K562 (cell line): ENCODE measurements at regions not wholly inside any gene's neighbourhood (a gene's known extent, or its start where the extent isn't known, plus 50 kb on each side); places are given as distances from the start of the nearest gene placed in this dataset.

ENCODE experiments used
- ATAC-seq: fragments of 200-7000 bp; cut with Tn5 transposase; 3 replicates; pipeline ENCODE4 v1.9.1; 2020; ENCODE audit warnings: moderate library complexity
- BruUV-seq: library from RNA; stranded (reverse); fragments of 400-500 nt; replicated peaks from 2 replicates; lab custom pipeline; 2021; lab: Mats Ljungman, UMichigan
- CTCF ChIA-PET: fragments of 300-600 bp; formaldehyde crosslinking; extraction: SDS; loops from one replicate; lab custom pipeline; 2021; ENCODE audit warnings: low intra/inter-chr PET ratio; lab: Yijun Ruan, JAX
- POLR2A ChIA-PET: fragments of 300-600, 350-650 bp; sonication (Branson Sonifier 250); formaldehyde crosslinking; extraction: SDS; loops from one replicate; lab custom pipeline; 2021; ENCODE audit warnings: antibody characterized with exemption, inconsistent platforms; lab: Yijun Ruan, JAX
- DNase-seq, 4 experiments: peaks; one replicate each; pipeline versions ENCODE4 v3.0.0 to v3.0.0-alpha.2; 2011 to 2018; ENCODE audit warnings: low spot score in 3 of 4, mixed read lengths in 3 of 4; ENCODE audit errors: extremely low read depth in 1 of 4
- FAIRE-seq: peaks from 2 replicates; lab custom pipeline; 2011; peaks lifted over from hg19 to GRCh38; lab: Jason Lieb, UNC
- H2AFZ ChIP-seq: 2 replicates; pipeline ENCODE4 v1.6.0; 2011; ENCODE audit warnings: low read depth, low read length, control low read depth, inconsistent platforms
- H3K27ac ChIP-seq: fragments of 200-600 bp; 3 replicates; pipeline ENCODE4 v1.8.0; 2011; ENCODE audit warnings: low read depth, mild to moderate bottlenecking, control low read depth, inconsistent platforms, low read length, moderate library complexity, mixed read lengths; ENCODE audit errors: extremely low read depth
- H3K27me3 ChIP-seq, 2 experiments: fragments of 300-600 bp in 1 of 2; 2 replicates in 1 of 2; 3 replicates in 1 of 2; pipeline versions ENCODE4 v1.6.0 to v1.8.0; 2011; ENCODE audit warnings: inconsistent platforms in 2 of 2, low read length in 2 of 2, mild to moderate bottlenecking in 1 of 2, mixed read lengths in 1 of 2, moderate library complexity in 1 of 2; ENCODE audit not compliant: control insufficient read depth in 2 of 2, insufficient read depth in 2 of 2
- H3K36me3 ChIP-seq: fragments of 300-600 bp; 3 replicates; pipeline ENCODE4 v1.8.0; 2011; ENCODE audit warnings: mild to moderate bottlenecking, low read length, inconsistent platforms; ENCODE audit not compliant: control insufficient read depth, insufficient read depth
- H3K4me1 ChIP-seq, 2 experiments: fragments of 200-600 bp in 1 of 2; replicated peaks in 1 of 2; 2 replicates in 1 of 2; 3 replicates in 1 of 2; pipeline versions ENCODE4 v1.5.1 to v1.8.0; 2011; ENCODE audit warnings: inconsistent platforms in 2 of 2, low read length in 2 of 2, mild to moderate bottlenecking in 1 of 2, mixed read lengths in 1 of 2, moderate library complexity in 1 of 2; ENCODE audit not compliant: control insufficient read depth in 2 of 2, insufficient read depth in 2 of 2
- H3K4me2 ChIP-seq: 2 replicates; pipeline ENCODE4 v1.6.1; 2011; ENCODE audit warnings: low read length, control low read depth, inconsistent platforms, mixed read lengths; ENCODE audit not compliant: insufficient read depth
- H3K4me3 ChIP-seq: fragments of 200-600 bp; sonication (generic), shearing (Covaris generic); 2 replicates; pipeline ENCODE4 v1.5.1; 2016; ENCODE audit warnings: control low read depth, inconsistent platforms
- H3K79me2 ChIP-seq: fragments of 200-600 bp; 3 replicates; pipeline ENCODE4 v1.8.0; 2011; ENCODE audit warnings: low read length, inconsistent platforms; ENCODE audit not compliant: control insufficient read depth, insufficient read depth
- H3K9ac ChIP-seq, 2 experiments: 2 replicates each; pipeline versions ENCODE4 v1.6.0 to v1.6.1; 2011; ENCODE audit warnings: low read depth in 2 of 2, low read length in 2 of 2, control low read depth in 1 of 2, inconsistent platforms in 1 of 2, mild to moderate bottlenecking in 1 of 2, mixed read lengths in 1 of 2; ENCODE audit not compliant: insufficient read depth in 1 of 2
- H3K9me1 ChIP-seq: one replicate; pipeline ENCODE4 v1.6.0; 2011; ENCODE audit warnings: inconsistent platforms, mild to moderate bottlenecking, low read length, moderate library complexity; ENCODE audit not compliant: control insufficient read depth, insufficient read depth
- H3K9me3 ChIP-seq: replicated peaks from 2 replicates; pipeline ENCODE4 v1.5.1; 2011; ENCODE audit warnings: low read depth, low read length, inconsistent platforms; ENCODE audit not compliant: control insufficient read depth, insufficient read depth
- H4K20me1 ChIP-seq: replicated peaks from 2 replicates; pipeline ENCODE4 v1.6.1; 2011; ENCODE audit warnings: low read length, inconsistent platforms, mixed read lengths; ENCODE audit not compliant: control insufficient read depth, insufficient read depth
- EHMT2 ChIP-seq: fragments of 450-650 bp; IDR thresholded peaks from 2 replicates; pipeline ENCODE4 v1.6.1; 2018; ENCODE audit warnings: antibody characterized with exemption
- HMG20A ChIP-seq: fragments of 450-650 bp; formaldehyde crosslinking; conservative IDR thresholded peaks from 2 replicates; pipeline ENCODE4 v1.4.0; 2020; ENCODE audit warnings: mild to moderate bottlenecking, mixed read lengths
- HOMEZ ChIP-seq: fragments of 250-450 bp; sonication (Bioruptor Pico); IDR thresholded peaks from 2 replicates; pipeline ENCODE4 v1.4.0; 2020; ENCODE audit warnings: mild to moderate bottlenecking, moderate library complexity
- NCOA6 ChIP-seq: fragments of 450-650 bp; IDR thresholded peaks from 2 replicates; pipeline ENCODE4 v1.6.1; 2017; ENCODE audit warnings: mild to moderate bottlenecking
- WHSC1 ChIP-seq: IDR thresholded peaks from one replicate; pipeline ENCODE4 v1.6.1; 2012; ENCODE audit warnings: low read length, control low read depth, inconsistent platforms
- ZNF175 ChIP-seq: fragments of 200-800 bp; sonication (Bioruptor generic); IDR thresholded peaks from 2 replicates; pipeline ENCODE4 v1.6.1; 2016; ENCODE audit warnings: low read depth, mild to moderate bottlenecking, missing genetic modification characterization, missing compliant biosample characterization
- ZNF507 ChIP-seq: conservative IDR thresholded peaks from 2 replicates; pipeline ENCODE4 v1.6.1; 2017; ENCODE audit warnings: missing genetic modification characterization, missing compliant biosample characterization
- ZNF785 ChIP-seq: fragments of 250-450 bp; sonication (Bioruptor Pico); IDR thresholded peaks from 2 replicates; pipeline ENCODE4 v1.4.0; 2020; ENCODE audit warnings: mild to moderate bottlenecking
- in situ Hi-C: fragments of 300-500 bp; cut with MboI; formaldehyde crosslinking; loops from 4 replicates; pipeline ENCODE4 v1.15.0; 2018; ENCODE audit warnings: inconsistent platforms, mixed read lengths
- intact Hi-C: fragments of 100-400 bp; cut with micrococcal nuclease; formaldehyde crosslinking; loops from 2 replicates; pipeline ENCODE4 v1.14.2; 2022
- TF ChIP-seq, protein P1 (sequence below): fragments of 250-450 bp; sonication (Bioruptor Pico); IDR thresholded peaks from 2 replicates; pipeline ENCODE4 v1.5.1; 2021; ENCODE audit warnings: mild to moderate bottlenecking
- TF ChIP-seq, protein P2 (sequence below), 2 experiments: fragments of 450-650 bp; IDR thresholded peaks; 2 replicates each; pipeline ENCODE4 v1.6.1; 2016

- FAIRE-seq, result no peak
- CTCF ChIA-PET, result no interaction called here
These were observed 2144.6 kb upstream of the TENM3 start for GRCh38 chr4:180098586-180098985.

More at GRCh38 chr4:180098586-180098985, 2144.6 kb upstream of the TENM3 start:
- no peak overlapping the region for H2AFZ ChIP-seq
- in situ Hi-C loops (no loop called here), intact Hi-C loops (no loop called here)
- no TSS peak for BruUV-seq
- H3K79me2 ChIP-seq, result no peaks in the 10 kb centered on the region
- H3K27ac ChIP-seq, result no peak overlapping the region
- no peak overlapping the region for H3K4me2 ChIP-seq
- H3K4me1 ChIP-seq, result no peaks in the 10 kb centered on the region
- POLR2A ChIA-PET, result no interaction called here
- H3K9ac ChIP-seq, result no peak overlapping the region
- no peak for ATAC-seq
- H3K4me3 ChIP-seq, result no peak overlapping the region
- H4K20me1 ChIP-seq, result no peaks in the 10 kb centered on the region
- no peaks in the 10 kb centered on the region for H3K9me1 ChIP-seq
- no peaks in the 10 kb centered on the region for H3K36me3 ChIP-seq
- DNase-seq, result no peak
- no peaks in the 10 kb centered on the region for H3K27me3 ChIP-seq
- H3K9me3 ChIP-seq, result no peaks in the 10 kb centered on the region
- TF ChIP-seq ZNF785 (CRISPR knock-in tag) (no peak), NCOA6 (no peak), HMG20A (CRISPR knock-in tag) (no peak), ZNF507 (no peak), EHMT2 (no peak), HOMEZ (CRISPR knock-in tag) (no peak), WHSC1 (no peak), ZNF175 (CRISPR knock-in tag) (no peak)
- TF ChIP-seq, protein P1, sequence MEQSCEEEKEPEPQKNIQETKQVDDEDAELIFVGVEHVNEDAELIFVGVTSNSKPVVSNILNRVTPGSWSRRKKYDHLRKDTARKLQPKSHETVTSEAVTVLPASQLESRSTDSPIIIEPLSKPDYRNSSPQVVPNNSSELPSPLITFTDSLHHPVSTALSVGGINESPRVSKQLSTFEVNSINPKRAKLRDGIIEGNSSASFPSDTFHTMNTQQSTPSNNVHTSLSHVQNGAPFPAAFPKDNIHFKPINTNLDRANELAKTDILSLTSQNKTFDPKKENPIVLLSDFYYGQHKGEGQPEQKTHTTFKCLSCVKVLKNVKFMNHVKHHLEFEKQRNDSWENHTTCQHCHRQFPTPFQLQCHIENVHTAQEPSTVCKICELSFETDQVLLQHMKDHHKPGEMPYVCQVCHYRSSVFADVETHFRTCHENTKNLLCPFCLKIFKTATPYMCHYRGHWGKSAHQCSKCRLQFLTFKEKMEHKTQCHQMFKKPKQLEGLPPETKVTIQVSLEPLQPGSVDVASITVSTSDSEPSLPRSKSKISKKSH (CRISPR knock-in tag), result no peak
- TF ChIP-seq, protein P2, sequence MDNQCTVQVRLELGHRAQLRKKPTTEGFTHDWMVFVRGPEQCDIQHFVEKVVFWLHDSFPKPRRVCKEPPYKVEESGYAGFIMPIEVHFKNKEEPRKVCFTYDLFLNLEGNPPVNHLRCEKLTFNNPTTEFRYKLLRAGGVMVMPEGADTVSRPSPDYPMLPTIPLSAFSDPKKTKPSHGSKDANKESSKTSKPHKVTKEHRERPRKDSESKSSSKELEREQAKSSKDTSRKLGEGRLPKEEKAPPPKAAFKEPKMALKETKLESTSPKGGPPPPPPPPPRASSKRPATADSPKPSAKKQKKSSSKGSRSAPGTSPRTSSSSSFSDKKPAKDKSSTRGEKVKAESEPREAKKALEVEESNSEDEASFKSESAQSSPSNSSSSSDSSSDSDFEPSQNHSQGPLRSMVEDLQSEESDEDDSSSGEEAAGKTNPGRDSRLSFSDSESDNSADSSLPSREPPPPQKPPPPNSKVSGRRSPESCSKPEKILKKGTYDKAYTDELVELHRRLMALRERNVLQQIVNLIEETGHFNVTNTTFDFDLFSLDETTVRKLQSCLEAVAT (IDR thresholded peaks at IDR 0.05), result no peak
